Heart right ventricle (tissue), 16 donors: ENCODE measurements at regions not wholly inside any gene's neighbourhood (a gene's known extent, or its start where the extent isn't known, plus 50 kb on each side); places are given as distances from the start of the nearest gene placed in this dataset.

Experiments used
- ATAC-seq, 8 donors: fragments of 200-7000 bp; cut with Tn5 transposase; one replicate each; pipeline ENCODE4 v1.9.1; 2020; ENCODE audit warnings: mild to moderate bottlenecking in 8 of 8, moderate library complexity in 8 of 8, moderate number of reproducible peaks in 1 of 8
- DNase-seq, 2 donors: peaks; one replicate each; pipeline ENCODE4 v3.0.0-alpha.2; 2020
- H3K27ac ChIP-seq, 10 donors: fragments of 200-600 bp; sonication (generic) in 2 of 10; one replicate each; pipeline versions ENCODE4 v1.5.0 to v1.8.0; 2020 to 2022; ENCODE audit warnings: mild to moderate bottlenecking in 3 of 10
- H3K27me3 ChIP-seq, 7 donors: fragments of 200-600 bp; one replicate each; pipeline ENCODE4 v1.8.0; 2021 to 2022; ENCODE audit warnings: mild to moderate bottlenecking in 2 of 7
- H3K36me3 ChIP-seq, 9 donors: fragments of 200-600 bp; sonication (generic) in 1 of 9; one replicate each; pipeline versions ENCODE4 v1.5.0 to v1.8.0; 2020 to 2022; ENCODE audit warnings: mild to moderate bottlenecking in 2 of 9
- H3K4me1 ChIP-seq, 9 donors: fragments of 200-600 bp; sonication (generic) in 1 of 9; one replicate each; pipeline versions ENCODE4 v1.5.0 to v1.8.0; 2020 to 2022; ENCODE audit warnings: mild to moderate bottlenecking in 4 of 9
- H3K4me3 ChIP-seq, 10 donors: fragments of 200-600 bp; sonication (generic) in 2 of 10; one replicate each; pipeline versions ENCODE4 v1.5.0 to v1.8.0; 2020 to 2022; ENCODE audit warnings: mild to moderate bottlenecking in 7 of 10, moderate library complexity in 2 of 10
- H3K9me3 ChIP-seq, 11 donors: fragments of 200-600 bp in 10 of 11; sonication (generic) in 2 of 11; one replicate each; pipeline versions ENCODE4 v1.5.0 to v1.8.0; 2013 to 2022; ENCODE audit warnings: mild to moderate bottlenecking in 2 of 11, control low read depth in 1 of 11, moderate library complexity in 1 of 11
- WGBS, 2 donors: extraction: QIAGEN DNeasy Blood & Tissue Kit; methylation state at CpG; one replicate each; pipeline ENCODE4 v1.1.7; 2013; ENCODE audit warnings: inconsistent platforms in 1 of 2; 5-methylcytosine and 5-hydroxymethylcytosine counted together
- intact Hi-C, 10 donors: fragments of 100-400 bp; cut with DNase I; formaldehyde crosslinking; loops; one replicate each; pipeline versions ENCODE4 v1.11.1 to v1.14.2; 2022
- TF ChIP-seq, protein P1 (sequence below), 9 donors: fragments of 200-600 bp; sonication (generic) in 2 of 9; IDR thresholded peaks; one replicate each; pipeline versions ENCODE4 v1.5.0 to v1.8.0; 2021 to 2022; ENCODE audit warnings: antibody characterized with exemption in 9 of 9, mild to moderate bottlenecking in 5 of 9, moderate library complexity in 1 of 9
- donor health status: Arrhythmogenic right ventricular cardiomyopathy.
- donor health status: ischemic (EF 13 %, LVEDD 7.1; RV severe dilation, severe dysfunction).
- donor health status: healthy with polysubstance abuse.
- donor health status: DM: no; HTN: yes; CAD: no.
- donor health status: DM: no; HTN: no; CAD: no.
- donor health status: ischemic (EF 25% LVEDD 6.9; RV normal size, moderate dysfunction).
- donor health status: ischemic (EF 25% LVEDD 5.7; RV mildly dilated, moderate dysfunction).
- donor health status: healthy.
- donor health status: DM: yes; HTN: yes; CAD: no.
- donor health status: Ischemic cardiomyopathy.
- donor health status: ischemic (EF 35%, LVEDD 5.7; RV mildly dilated, moderate dysfunction).
- donor health status: nonischemic (EF 11% LVEDD 7.7; RV severe dilation, severe dysfunction).
- donor health status: DM: yes; HTN: yes; CAD: no.
- donor health status: PGD.
- donor health status: ischemic (EF 29% LVEDD 5.4; RV normal size, mild dysfunction).
- donor health status: nonischemic (EF 23%, LVEDD 6.1; RV moderate dilation, normal function).

DNA sequence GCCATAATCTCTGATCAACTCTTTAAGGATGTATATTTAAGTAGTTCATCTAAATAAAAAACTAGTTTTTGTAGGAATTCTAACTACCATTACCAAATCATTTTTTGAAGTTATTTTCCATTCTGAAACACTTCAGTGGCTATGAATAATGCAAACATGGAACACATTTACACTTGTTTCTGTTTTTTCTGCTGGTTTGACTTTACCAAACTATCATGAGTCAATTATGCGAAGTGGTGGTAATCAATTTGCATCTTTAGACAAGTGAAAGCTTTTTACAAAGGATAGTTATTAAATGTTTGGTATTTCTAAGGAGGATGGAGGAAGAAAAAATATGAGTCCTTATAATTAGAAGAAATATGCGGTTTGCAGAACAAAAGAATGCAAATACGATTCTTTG is 202.0 kb upstream of the MMADHC start:
- H3K36me3 ChIP-seq = no peaks in the 10 kb centered on the region
- intact Hi-C loops = no loop called here
- H3K27ac ChIP-seq = no peak overlapping the region
- ATAC-seq (no peak), DNase-seq (no peak)
- peaks cover 0 to 7% (median 0%) of the 10 kb centered on the region in 11 donors for H3K9me3 ChIP-seq
- H3K27me3 ChIP-seq = no peaks in the 10 kb centered on the region
- TF ChIP-seq, protein P1, sequence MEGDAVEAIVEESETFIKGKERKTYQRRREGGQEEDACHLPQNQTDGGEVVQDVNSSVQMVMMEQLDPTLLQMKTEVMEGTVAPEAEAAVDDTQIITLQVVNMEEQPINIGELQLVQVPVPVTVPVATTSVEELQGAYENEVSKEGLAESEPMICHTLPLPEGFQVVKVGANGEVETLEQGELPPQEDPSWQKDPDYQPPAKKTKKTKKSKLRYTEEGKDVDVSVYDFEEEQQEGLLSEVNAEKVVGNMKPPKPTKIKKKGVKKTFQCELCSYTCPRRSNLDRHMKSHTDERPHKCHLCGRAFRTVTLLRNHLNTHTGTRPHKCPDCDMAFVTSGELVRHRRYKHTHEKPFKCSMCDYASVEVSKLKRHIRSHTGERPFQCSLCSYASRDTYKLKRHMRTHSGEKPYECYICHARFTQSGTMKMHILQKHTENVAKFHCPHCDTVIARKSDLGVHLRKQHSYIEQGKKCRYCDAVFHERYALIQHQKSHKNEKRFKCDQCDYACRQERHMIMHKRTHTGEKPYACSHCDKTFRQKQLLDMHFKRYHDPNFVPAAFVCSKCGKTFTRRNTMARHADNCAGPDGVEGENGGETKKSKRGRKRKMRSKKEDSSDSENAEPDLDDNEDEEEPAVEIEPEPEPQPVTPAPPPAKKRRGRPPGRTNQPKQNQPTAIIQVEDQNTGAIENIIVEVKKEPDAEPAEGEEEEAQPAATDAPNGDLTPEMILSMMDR (IDR thresholded peaks at IDR 0.05) = no peak
- WGBS, 2 donors = 89 to 95% methylated on average over 3 of the region's 3 CpGs
- no peak overlapping the region for H3K4me3 ChIP-seq
- no peaks in the 10 kb centered on the region for H3K4me1 ChIP-seq

DNA sequence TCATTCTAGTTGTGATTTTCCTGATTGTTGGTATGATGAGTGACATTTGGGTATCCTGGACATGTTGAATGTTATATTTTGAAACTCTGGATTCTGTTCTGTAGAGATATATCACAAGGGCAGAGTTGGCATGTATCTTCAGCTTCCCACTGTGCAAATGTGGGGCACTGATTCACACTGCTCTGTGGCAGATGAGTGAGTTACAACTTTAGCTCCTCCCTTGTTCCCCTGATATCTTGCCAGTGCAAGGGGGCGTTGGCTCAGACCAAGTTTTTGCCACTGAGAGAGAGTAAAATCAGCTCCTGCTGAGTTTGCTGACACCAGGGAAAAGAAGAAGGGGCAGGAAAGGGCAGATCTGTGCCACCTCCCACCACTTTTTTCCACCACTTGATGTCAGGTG is 199.6 kb upstream of the MMADHC start:
- no peak for ATAC-seq

DNA sequence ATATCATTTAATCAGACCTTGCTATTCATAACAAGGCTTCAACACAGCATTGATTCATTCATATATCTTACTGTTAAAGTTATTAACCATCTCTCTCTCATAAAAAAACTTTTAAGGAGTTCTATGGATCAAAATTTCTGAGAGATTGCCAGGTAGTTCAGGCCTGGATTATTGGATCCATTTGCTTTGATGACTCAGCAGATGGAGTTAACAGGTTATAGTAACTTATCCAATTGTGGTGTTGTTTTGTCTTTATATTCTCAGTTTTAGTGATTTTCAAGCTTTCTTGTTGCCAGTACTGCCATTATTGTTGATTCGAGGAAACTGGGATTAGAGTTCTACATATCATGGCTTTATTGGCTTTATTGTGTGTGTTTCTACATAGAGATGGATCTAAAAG is 195.7 kb upstream of the MMADHC start:
- no peaks in the 10 kb centered on the region for H3K27me3 ChIP-seq
- H3K4me1 ChIP-seq = no peaks in the 10 kb centered on the region
- DNase-seq = no peak
- peaks cover 0 to 7% (median 0%) of the 10 kb centered on the region in 11 donors for H3K9me3 ChIP-seq
- no peaks in the 10 kb centered on the region for H3K36me3 ChIP-seq
- TF ChIP-seq, protein P1 (IDR thresholded peaks at IDR 0.05) = no peak
- intact Hi-C loops = no loop called here
- no peak overlapping the region for H3K4me3 ChIP-seq
- 88 to 93% methylated on average over 1 of the region's 1 CpG for WGBS, 2 donors
- no peak for ATAC-seq
- H3K27ac ChIP-seq = no peak overlapping the region

More for the DNA sequence above, 199.6 kb upstream of the MMADHC start:
- H3K9me3 ChIP-seq = peaks cover 0 to 7% (median 0%) of the 10 kb centered on the region in 11 donors
- TF ChIP-seq, protein P1 (IDR thresholded peaks at IDR 0.05) = no peak
- no peaks in the 10 kb centered on the region for H3K4me1 ChIP-seq
- no peak for DNase-seq
- H3K27ac ChIP-seq = no peak overlapping the region
- H3K36me3 ChIP-seq = no peaks in the 10 kb centered on the region
- H3K4me3 ChIP-seq = no peak overlapping the region
- WGBS, 2 donors = 50 to 63% methylated on average over 1 of the region's 1 CpG
- H3K27me3 ChIP-seq = no peaks in the 10 kb centered on the region
- intact Hi-C loops = no loop called here

DNA sequence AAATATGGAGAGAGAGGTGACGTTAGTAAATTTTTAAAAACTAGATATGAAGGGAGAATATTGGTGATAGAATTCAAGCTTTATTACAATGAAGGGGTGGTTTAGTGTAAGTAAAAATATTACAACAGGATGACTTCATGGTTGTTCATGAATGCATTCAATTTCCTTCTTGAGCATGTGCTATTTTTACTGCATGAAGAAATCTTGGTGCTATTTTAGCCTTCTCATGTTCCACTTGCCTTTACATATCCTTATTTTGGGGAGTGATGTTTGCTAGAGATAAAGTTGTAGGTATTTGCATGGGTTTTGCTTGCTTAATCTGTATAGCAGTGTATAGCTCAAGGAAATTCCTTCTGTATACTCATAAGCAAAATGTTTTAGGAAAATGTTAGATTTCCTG is 195.0 kb upstream of the MMADHC start:
- 85 to 87% methylated on average over 1 of the region's 1 CpG for WGBS, 2 donors
- no peaks in the 10 kb centered on the region for H3K4me1 ChIP-seq
- H3K4me3 ChIP-seq = no peak overlapping the region
- no peaks in the 10 kb centered on the region for H3K27me3 ChIP-seq
- peaks cover 0 to 7% (median 0%) of the 10 kb centered on the region in 11 donors for H3K9me3 ChIP-seq
- TF ChIP-seq, protein P1 (IDR thresholded peaks at IDR 0.05) = no peak
- ATAC-seq (no peak), DNase-seq (no peak)
- intact Hi-C loops = no loop called here
- no peak overlapping the region for H3K27ac ChIP-seq
- no peaks in the 10 kb centered on the region for H3K36me3 ChIP-seq
